GM23248 (cell line): ENCODE measurements at regions not wholly inside any gene's neighbourhood (a gene's known extent, or its start where the extent isn't known, plus 50 kb on each side); places are given as distances from the start of the nearest gene placed in this dataset.
A peak's percentile ranks its signal among the peaks of the same experiment; 100 is the strongest.

Experiments
- DNase-seq: peaks from one replicate; pipeline ENCODE4 v3.0.0-alpha.2; 2015
- H2AFZ ChIP-seq: fragments of 200-600 bp; sonication (generic); 2 replicates; pipeline ENCODE4 v1.6.1; 2016; ENCODE audit warnings: antibody characterized with exemption
- H3F3A ChIP-seq: fragments of 200-600 bp; sonication (generic); 2 replicates; pipeline ENCODE4 v1.6.1; 2016; ENCODE audit warnings: mild to moderate bottlenecking, antibody characterized with exemption, mixed run types; ENCODE audit not compliant: insufficient read depth
- H3K27ac ChIP-seq: fragments of 200-600 bp; sonication (generic); 2 replicates; pipeline ENCODE4 v1.5.1; 2016; ENCODE audit warnings: mild to moderate bottlenecking
- H3K27me3 ChIP-seq: fragments of 200-600 bp; sonication (generic); replicated peaks from 2 replicates; pipeline ENCODE4 v1.6.1; 2016; ENCODE audit warnings: mild to moderate bottlenecking; ENCODE audit not compliant: insufficient read depth
- H3K36me3 ChIP-seq: fragments of 200-600 bp; sonication (generic); 2 replicates; pipeline ENCODE4 v1.6.1; 2016; ENCODE audit warnings: low read depth, mild to moderate bottlenecking
- H3K4me1 ChIP-seq: fragments of 200-600 bp; sonication (generic); 2 replicates; pipeline ENCODE4 v1.6.1; 2016; ENCODE audit warnings: mild to moderate bottlenecking; ENCODE audit not compliant: insufficient read depth
- H3K4me2 ChIP-seq: fragments of 200-600 bp; sonication (generic); one replicate; pipeline ENCODE4 v1.6.1; 2016; ENCODE audit warnings: mild to moderate bottlenecking; ENCODE audit not compliant: unreplicated experiment
- H3K4me3 ChIP-seq: fragments of 200-600 bp; sonication (generic); 2 replicates; pipeline ENCODE4 v1.5.1; 2016; ENCODE audit warnings: mild to moderate bottlenecking
- H3K79me2 ChIP-seq: fragments of 200-600 bp; sonication (generic); 2 replicates; pipeline ENCODE4 v1.6.1; 2016; ENCODE audit warnings: mild to moderate bottlenecking; ENCODE audit not compliant: insufficient read depth
- H3K9ac ChIP-seq: fragments of 200-600 bp; sonication (generic); 2 replicates; pipeline ENCODE4 v1.6.1; 2016; ENCODE audit warnings: mild to moderate bottlenecking
- H3K9me2 ChIP-seq: fragments of 200-600 bp; sonication (generic); 2 replicates; pipeline ENCODE4 v1.6.1; 2016; ENCODE audit warnings: mixed run types, mild to moderate bottlenecking, moderate library complexity; ENCODE audit not compliant: insufficient read depth
- H3K9me3 ChIP-seq: fragments of 200-600 bp; sonication (generic); one replicate; pipeline ENCODE4 v1.6.1; 2017; ENCODE audit warnings: low read depth
- H4K20me1 ChIP-seq: fragments of 200-600 bp; sonication (generic); 2 replicates; pipeline ENCODE4 v1.6.0; 2016; ENCODE audit not compliant: insufficient read depth
- EZH2 ChIP-seq: fragments of 200-600 bp; sonication (generic); IDR thresholded peaks from 2 replicates; pipeline ENCODE4 v1.6.1; 2018; ENCODE audit warnings: antibody characterized with exemption, mild to moderate bottlenecking; ENCODE audit not compliant: insufficient read depth, poor library complexity, severe bottlenecking
- EZH2phosphoT487 ChIP-seq: fragments of 200-600 bp; sonication (generic); IDR thresholded peaks from 2 replicates; pipeline ENCODE4 v1.6.1; 2018; ENCODE audit warnings: antibody characterized with exemption, moderate library complexity, mild to moderate bottlenecking, low read depth; ENCODE audit not compliant: insufficient read depth
- WGBS, 2 experiments: methylation state at CpG; one replicate each; pipeline ENCODE4 v1.1.6; 2015 to 2017; ENCODE audit warnings: low lambda C conversion rate in 2 of 2, low coverage in 1 of 2; ENCODE audit errors: missing lambda C conversion rate in 2 of 2; 5-methylcytosine and 5-hydroxymethylcytosine counted together
- in situ Hi-C: fragments of 300-500 bp; cut with MboI; formaldehyde crosslinking; loops from 2 replicates; pipeline ENCODE4 v1.15.0; 2020

- Histone ChIP-seq H4K20me1 (no peaks in the 10 kb centered on the region), H3K4me1 (no peaks in the 10 kb centered on the region), H3K4me2 (no peak overlapping the region), H3K4me3 (no peak overlapping the region), H3F3A (no peaks in the 10 kb centered on the region), H2AFZ (no peak overlapping the region), H3K9me3 (no peaks in the 10 kb centered on the region), H3K9ac (no peak overlapping the region), H3K27me3 (no peaks in the 10 kb centered on the region), H3K36me3 (no peaks in the 10 kb centered on the region), H3K9me2 (no peaks in the 10 kb centered on the region), H3K27ac (no peak overlapping the region), H3K79me2 (no peaks in the 10 kb centered on the region)
- no peak for DNase-seq
- no peak for TF ChIP-seq EZH2
- TF ChIP-seq EZH2phosphoT487: no peak
- in situ Hi-C loops: no loop called here
- WGBS, 2 experiments: 18 to 32% methylated on average over 3 of the region's 3 CpGs
These were observed 78.2 kb downstream of the TM2D3 start for GRCh38 chr15:101573951-101574350.

GRCh38 chr15:101570241-101570640, 80.7 kb upstream of the PCSK6 start:
- Histone ChIP-seq H3K4me2 (no peak overlapping the region), H3K9me3 (no peaks in the 10 kb centered on the region), H3K36me3 (no peaks in the 10 kb centered on the region), H3K9ac (no peak overlapping the region), H3K27me3 (no peaks in the 10 kb centered on the region), H3K4me1 (no peaks in the 10 kb centered on the region), H3K9me2 (no peaks in the 10 kb centered on the region), H2AFZ (no peak overlapping the region), H4K20me1 (no peaks in the 10 kb centered on the region), H3K79me2 (no peaks in the 10 kb centered on the region), H3K4me3 (no peak overlapping the region), H3F3A (no peaks in the 10 kb centered on the region), H3K27ac (no peak overlapping the region)
- no peak for TF ChIP-seq EZH2phosphoT487
- no peak for TF ChIP-seq EZH2
- in situ Hi-C loops: no loop called here
- DNase-seq: peak; percentile 17

- TF ChIP-seq EZH2phosphoT487: no peak
- no peak for TF ChIP-seq EZH2
- Histone ChIP-seq H3K4me1 (no peaks in the 10 kb centered on the region), H3K9me3 (no peaks in the 10 kb centered on the region)
These were observed 79.5 kb upstream of the PCSK6 start for GRCh38 chr15:101568821-101569555.

GRCh38 chr15:101568309-101568708, 78.8 kb upstream of the PCSK6 start:
- H3K4me3 ChIP-seq: no peak overlapping the region
- H4K20me1 ChIP-seq: no peaks in the 10 kb centered on the region
- no peak overlapping the region for H3K27ac ChIP-seq
- H3K9me3 ChIP-seq: no peaks in the 10 kb centered on the region
- H3K9ac ChIP-seq: no peak overlapping the region
- H3K4me1 ChIP-seq: no peaks in the 10 kb centered on the region
- H3F3A ChIP-seq: no peaks in the 10 kb centered on the region
- 46 to 48% methylated on average over 8 of the region's 8 CpGs for WGBS, 2 experiments
- H3K27me3 ChIP-seq: no peaks in the 10 kb centered on the region
- H3K4me2 ChIP-seq: no peak overlapping the region
- TF ChIP-seq EZH2 (no peak), EZH2phosphoT487 (no peak)
- H2AFZ ChIP-seq: no peak overlapping the region
- no peaks in the 10 kb centered on the region for H3K36me3 ChIP-seq
- H3K9me2 ChIP-seq: no peaks in the 10 kb centered on the region
- in situ Hi-C loops: no loop called here
- DNase-seq: peak; percentile 17
- no peaks in the 10 kb centered on the region for H3K79me2 ChIP-seq

More at GRCh38 chr15:101568821-101569555, 79.5 kb upstream of the PCSK6 start:
- Histone ChIP-seq H4K20me1 (no peaks in the 10 kb centered on the region), H3K4me3 (no peak overlapping the region), H3F3A (no peaks in the 10 kb centered on the region), H3K79me2 (no peaks in the 10 kb centered on the region), H3K36me3 (no peaks in the 10 kb centered on the region), H3K9me2 (no peaks in the 10 kb centered on the region), H3K9ac (no peak overlapping the region), H3K27ac (no peak overlapping the region), H3K4me2 (no peak overlapping the region), H2AFZ (no peak overlapping the region), H3K27me3 (no peaks in the 10 kb centered on the region)
- 63 to 71% methylated on average over 17 of the region's 17 CpGs for WGBS, 2 experiments
- no peak for DNase-seq
- in situ Hi-C loops: no loop called here
